ENCODE measurements at regions not wholly inside any gene's neighbourhood (a gene's known extent, or its start where the extent isn't known, plus 50 kb on each side); places are given as distances from the start of the nearest gene placed in this dataset.

DNA sequence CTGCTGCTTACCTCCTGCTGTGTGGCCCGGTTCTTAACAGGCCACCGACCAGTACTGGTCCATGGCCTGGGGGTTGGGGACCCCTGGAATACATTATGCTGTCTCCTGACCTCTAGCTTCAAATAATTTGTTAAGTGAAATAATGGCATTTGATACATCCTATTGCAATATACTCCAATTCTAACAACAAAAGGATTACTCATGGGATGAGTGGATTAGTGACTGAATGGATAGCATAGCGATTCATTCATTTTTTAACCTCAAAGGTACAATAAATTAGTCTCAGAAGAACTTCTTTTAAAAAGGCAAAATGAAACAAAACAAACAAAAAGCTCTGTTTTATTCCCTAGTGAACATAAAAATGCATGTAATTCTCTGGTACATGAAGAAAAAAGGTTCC, 147.9 kb upstream of the PKP2 start:
- TF ChIP-seq, protein P1, sequence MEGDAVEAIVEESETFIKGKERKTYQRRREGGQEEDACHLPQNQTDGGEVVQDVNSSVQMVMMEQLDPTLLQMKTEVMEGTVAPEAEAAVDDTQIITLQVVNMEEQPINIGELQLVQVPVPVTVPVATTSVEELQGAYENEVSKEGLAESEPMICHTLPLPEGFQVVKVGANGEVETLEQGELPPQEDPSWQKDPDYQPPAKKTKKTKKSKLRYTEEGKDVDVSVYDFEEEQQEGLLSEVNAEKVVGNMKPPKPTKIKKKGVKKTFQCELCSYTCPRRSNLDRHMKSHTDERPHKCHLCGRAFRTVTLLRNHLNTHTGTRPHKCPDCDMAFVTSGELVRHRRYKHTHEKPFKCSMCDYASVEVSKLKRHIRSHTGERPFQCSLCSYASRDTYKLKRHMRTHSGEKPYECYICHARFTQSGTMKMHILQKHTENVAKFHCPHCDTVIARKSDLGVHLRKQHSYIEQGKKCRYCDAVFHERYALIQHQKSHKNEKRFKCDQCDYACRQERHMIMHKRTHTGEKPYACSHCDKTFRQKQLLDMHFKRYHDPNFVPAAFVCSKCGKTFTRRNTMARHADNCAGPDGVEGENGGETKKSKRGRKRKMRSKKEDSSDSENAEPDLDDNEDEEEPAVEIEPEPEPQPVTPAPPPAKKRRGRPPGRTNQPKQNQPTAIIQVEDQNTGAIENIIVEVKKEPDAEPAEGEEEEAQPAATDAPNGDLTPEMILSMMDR (conservative IDR thresholded peaks at IDR 0.05; ENCODE audit: low read depth, low read length): no peak
- TF ChIP-seq EZH2 (IDR thresholded peaks at IDR 0.05; ENCODE audit: borderline replicate concordance, low read depth, low read length, poor library complexity, severe bottlenecking): no peak

Measured in A673 (cell line).